Lower leg skin (tissue), 3 donors: ENCODE measurements at regions not wholly inside any gene's neighbourhood (a gene's known extent, or its start where the extent isn't known, plus 50 kb on each side); places are given as distances from the start of the nearest gene placed in this dataset.

Experiments
- POLR2A ChIP-seq, 2 donors: fragments of 450-650 bp; IDR thresholded peaks; one replicate each; pipeline ENCODE4 v1.6.1; 2016 to 2017; ENCODE audit warnings: antibody characterized with exemption in 2 of 2, mild to moderate bottlenecking in 1 of 2, moderate library complexity in 1 of 2
- TF ChIP-seq, protein P1 (sequence below), 3 donors: fragments of 450-650 bp; IDR thresholded peaks; one replicate each; pipeline ENCODE4 v1.5.1; 2016; ENCODE audit warnings: antibody characterized with exemption in 3 of 3, mild to moderate bottlenecking in 3 of 3, moderate library complexity in 2 of 3

DNA sequence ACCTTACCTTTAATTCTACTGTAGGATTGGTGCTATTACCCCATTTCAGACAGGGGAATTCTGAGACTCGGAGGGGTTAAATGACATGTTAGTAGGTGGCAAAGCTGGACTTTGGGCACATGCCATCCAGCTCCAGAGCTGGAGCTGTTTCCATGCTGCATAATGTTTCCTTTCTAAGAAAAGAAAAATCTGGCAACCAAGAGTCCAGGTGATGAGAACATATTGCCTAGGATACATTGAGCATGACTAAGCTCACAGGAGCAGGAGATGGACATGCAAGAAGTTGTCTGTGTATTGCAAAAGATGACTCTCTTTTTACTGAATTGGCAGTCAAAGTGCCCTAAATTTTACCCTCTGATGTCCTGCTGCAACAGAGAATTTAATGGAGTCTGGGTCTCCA, 150.8 kb upstream of the SYT13 start:
- TF ChIP-seq POLR2A (IDR thresholded peaks at IDR 0.05), result no peak
- TF ChIP-seq, protein P1, sequence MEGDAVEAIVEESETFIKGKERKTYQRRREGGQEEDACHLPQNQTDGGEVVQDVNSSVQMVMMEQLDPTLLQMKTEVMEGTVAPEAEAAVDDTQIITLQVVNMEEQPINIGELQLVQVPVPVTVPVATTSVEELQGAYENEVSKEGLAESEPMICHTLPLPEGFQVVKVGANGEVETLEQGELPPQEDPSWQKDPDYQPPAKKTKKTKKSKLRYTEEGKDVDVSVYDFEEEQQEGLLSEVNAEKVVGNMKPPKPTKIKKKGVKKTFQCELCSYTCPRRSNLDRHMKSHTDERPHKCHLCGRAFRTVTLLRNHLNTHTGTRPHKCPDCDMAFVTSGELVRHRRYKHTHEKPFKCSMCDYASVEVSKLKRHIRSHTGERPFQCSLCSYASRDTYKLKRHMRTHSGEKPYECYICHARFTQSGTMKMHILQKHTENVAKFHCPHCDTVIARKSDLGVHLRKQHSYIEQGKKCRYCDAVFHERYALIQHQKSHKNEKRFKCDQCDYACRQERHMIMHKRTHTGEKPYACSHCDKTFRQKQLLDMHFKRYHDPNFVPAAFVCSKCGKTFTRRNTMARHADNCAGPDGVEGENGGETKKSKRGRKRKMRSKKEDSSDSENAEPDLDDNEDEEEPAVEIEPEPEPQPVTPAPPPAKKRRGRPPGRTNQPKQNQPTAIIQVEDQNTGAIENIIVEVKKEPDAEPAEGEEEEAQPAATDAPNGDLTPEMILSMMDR (IDR thresholded peaks at IDR 0.05), result no peak
